Muscle layer of colon (tissue), 2 donors: ENCODE measurements at regions not wholly inside any gene's neighbourhood (a gene's known extent, or its start where the extent isn't known, plus 50 kb on each side); places are given as distances from the start of the nearest gene placed in this dataset.
"Not testable (repeated sequence)": the region's sequence is repeated elsewhere in the genome, so short reads cannot be mapped to it uniquely, and the experiment has no call there.

ENCODE experiments used
- H3K27ac ChIP-seq: one replicate; pipeline ENCODE4 v1.7.0; 2013; ENCODE audit warnings: low read depth, mild to moderate bottlenecking, low read length, moderate library complexity
- H3K27me3 ChIP-seq, 2 donors: one replicate each; pipeline ENCODE4 v1.7.0; 2013; ENCODE audit warnings: low read length in 2 of 2, mild to moderate bottlenecking in 2 of 2; ENCODE audit not compliant: insufficient read depth in 2 of 2, control insufficient read depth in 1 of 2
- H3K36me3 ChIP-seq: one replicate; pipeline ENCODE4 v1.7.0; 2013; ENCODE audit warnings: mild to moderate bottlenecking, low read length; ENCODE audit not compliant: insufficient read depth
- H3K4me1 ChIP-seq: one replicate; pipeline ENCODE4 v1.7.0; 2013; ENCODE audit warnings: mild to moderate bottlenecking, low read length; ENCODE audit not compliant: insufficient read depth
- H3K4me3 ChIP-seq, 2 donors: one replicate each; pipeline ENCODE4 v1.7.0; 2013; ENCODE audit warnings: low read length in 2 of 2, low read depth in 1 of 2, mild to moderate bottlenecking in 1 of 2, moderate library complexity in 1 of 2
- H3K9ac ChIP-seq: one replicate; pipeline ENCODE4 v1.7.0; 2013; ENCODE audit warnings: low read length
- H3K9me3 ChIP-seq: one replicate; pipeline ENCODE4 v1.7.0; 2013; ENCODE audit warnings: mild to moderate bottlenecking, low read length
- donor health status: abdominal sarcoma.
- donor health status: Adenocarcinoma of cecum.

- H3K4me3 ChIP-seq = no peak overlapping the region
- H3K9me3 ChIP-seq = no peaks in the 10 kb centered on the region
- H3K36me3 ChIP-seq = no peaks in the 10 kb centered on the region
Observed at GRCh38 chr3:18090377-18090776, 334.8 kb downstream of the SATB1 start.

GRCh38 chr3:18087988-18088387 is 337.2 kb downstream of the SATB1 start:
- Histone ChIP-seq H3K27me3 (no peaks in the 10 kb centered on the region), H3K27ac (no peak overlapping the region), H3K36me3 (no peaks in the 10 kb centered on the region), H3K4me1 (peaks cover 9% of the 10 kb centered on the region), H3K9me3 (no peaks in the 10 kb centered on the region), H3K4me3 (no peak overlapping the region), H3K9ac (no peak overlapping the region)

More at GRCh38 chr3:18090377-18090776, 334.8 kb downstream of the SATB1 start:
- no peak overlapping the region for H3K27ac ChIP-seq
- peaks cover 9% of the 10 kb centered on the region for H3K4me1 ChIP-seq
- H3K9ac ChIP-seq = no peak overlapping the region
- H3K27me3 ChIP-seq = no peaks in the 10 kb centered on the region

GRCh38 chr3:18086760-18087159 is 338.4 kb downstream of the SATB1 start:
- no peak overlapping the region for H3K27ac ChIP-seq
- H3K27me3 ChIP-seq = no peaks in the 10 kb centered on the region
- no peak overlapping the region for H3K4me3 ChIP-seq
- peaks cover 9% of the 10 kb centered on the region for H3K4me1 ChIP-seq
- H3K36me3 ChIP-seq = no peaks in the 10 kb centered on the region
- H3K9ac ChIP-seq = no peak overlapping the region
- no peaks in the 10 kb centered on the region for H3K9me3 ChIP-seq

- Histone ChIP-seq H3K9me3 (no peaks in the 10 kb centered on the region), H3K36me3 (no peaks in the 10 kb centered on the region), H3K4me3 (no peak overlapping the region), H3K4me1 (peaks cover 9% of the 10 kb centered on the region), H3K27ac (no peak overlapping the region), H3K9ac (no peak overlapping the region), H3K27me3 (no peaks in the 10 kb centered on the region)
Observed at GRCh38 chr3:18086078-18086477, 339.1 kb downstream of the SATB1 start.

DNA sequence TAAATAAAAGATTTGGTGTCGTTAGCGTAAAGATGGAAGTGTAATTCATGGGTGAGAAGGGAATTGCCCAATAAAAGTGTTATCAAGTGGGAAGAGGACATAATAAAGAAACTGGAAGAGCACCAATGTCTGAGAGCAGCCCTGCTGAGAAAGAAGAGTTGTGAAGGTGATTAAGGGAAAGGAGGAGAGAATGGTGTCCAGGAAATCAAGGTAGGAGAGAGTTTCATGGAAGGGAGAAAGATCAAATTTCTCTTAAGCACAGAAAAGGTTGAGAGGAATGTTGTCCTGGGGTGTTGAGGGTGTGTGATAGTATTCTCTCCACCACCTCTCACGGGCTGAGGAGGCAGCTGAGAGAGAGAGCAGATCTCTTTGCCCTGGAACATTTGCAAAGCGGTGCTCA is 339.7 kb downstream of the SATB1 start:
- H3K27ac ChIP-seq = no peak overlapping the region
- H3K27me3 ChIP-seq = no peaks in the 10 kb centered on the region
- peaks cover 8% of the 10 kb centered on the region for H3K4me1 ChIP-seq
- no peaks in the 10 kb centered on the region for H3K9me3 ChIP-seq
- no peaks in the 10 kb centered on the region for H3K36me3 ChIP-seq
- H3K9ac ChIP-seq = no peak overlapping the region
- no peak overlapping the region for H3K4me3 ChIP-seq

DNA sequence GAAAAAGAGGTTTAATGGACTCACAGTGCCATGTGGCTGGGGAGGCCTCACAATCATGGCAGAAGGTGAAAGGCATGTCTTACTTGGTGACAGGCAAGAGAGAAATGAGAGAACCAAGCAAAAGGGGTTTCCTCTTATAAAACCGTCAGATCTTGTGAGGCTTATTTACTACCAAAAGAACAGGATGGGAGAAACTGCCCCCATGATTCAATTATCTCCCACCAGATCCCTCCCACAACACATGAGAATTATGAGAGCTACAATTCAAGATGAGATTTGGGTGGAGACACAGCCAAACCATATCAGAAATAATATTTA is 340.8 kb upstream of the TBC1D5 start:
- H3K4me3 ChIP-seq, H3K36me3 ChIP-seq, H3K9ac ChIP-seq, H3K27me3 ChIP-seq, H3K9me3 ChIP-seq, H3K4me1 ChIP-seq, H3K27ac ChIP-seq: not testable (repeated sequence)

GRCh38 chr3:18082551-18083272 is 340.3 kb upstream of the TBC1D5 start:
- no peaks in the 10 kb centered on the region for H3K9me3 ChIP-seq
- H3K9ac ChIP-seq = no peak overlapping the region
- no peaks in the 10 kb centered on the region for H3K36me3 ChIP-seq
- H3K4me1 ChIP-seq = no peaks in the 10 kb centered on the region
- no peaks in the 10 kb centered on the region for H3K27me3 ChIP-seq
- H3K27ac ChIP-seq = no peak overlapping the region
- no peak overlapping the region for H3K4me3 ChIP-seq

- no peaks in the 10 kb centered on the region for H3K27me3 ChIP-seq
- H3K36me3 ChIP-seq = no peaks in the 10 kb centered on the region
- H3K4me3 ChIP-seq = no peak overlapping the region
- no peak overlapping the region for H3K27ac ChIP-seq
- no peaks in the 10 kb centered on the region for H3K9me3 ChIP-seq
- H3K4me1 ChIP-seq = no peaks in the 10 kb centered on the region
- H3K9ac ChIP-seq = no peak overlapping the region
Observed at GRCh38 chr3:18080198-18080689, 337.8 kb upstream of the TBC1D5 start.

- Histone ChIP-seq H3K36me3 (no peaks in the 10 kb centered on the region), H3K4me3 (no peak overlapping the region), H3K27ac (no peak overlapping the region), H3K9ac (no peak overlapping the region), H3K9me3 (no peaks in the 10 kb centered on the region), H3K4me1 (no peaks in the 10 kb centered on the region), H3K27me3 (no peaks in the 10 kb centered on the region)
Observed at GRCh38 chr3:18079739-18080138, 337.3 kb upstream of the TBC1D5 start.

DNA sequence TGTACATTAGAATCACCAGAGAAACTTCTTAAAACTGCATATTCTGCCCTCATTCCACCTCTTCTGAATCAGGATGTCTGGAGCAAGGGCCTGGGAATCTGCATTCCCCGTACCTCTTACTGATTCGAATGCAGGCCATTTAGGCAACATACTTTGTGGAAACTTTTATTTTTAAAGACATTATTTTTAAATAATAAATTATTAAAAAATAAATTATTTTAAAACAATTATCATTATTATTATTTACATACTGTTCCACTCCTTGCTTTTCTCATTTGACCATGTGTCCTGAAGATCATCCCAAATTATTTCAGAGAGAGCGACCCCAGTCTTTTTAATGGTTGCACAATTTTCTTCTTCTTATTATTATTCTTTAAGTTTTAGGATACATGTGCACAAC is 336.6 kb upstream of the TBC1D5 start:
- Histone ChIP-seq H3K9ac (no peak overlapping the region), H3K4me1 (no peaks in the 10 kb centered on the region), H3K36me3 (no peaks in the 10 kb centered on the region), H3K27me3 (no peaks in the 10 kb centered on the region), H3K9me3 (no peaks in the 10 kb centered on the region), H3K4me3 (no peak overlapping the region), H3K27ac (no peak overlapping the region)

DNA sequence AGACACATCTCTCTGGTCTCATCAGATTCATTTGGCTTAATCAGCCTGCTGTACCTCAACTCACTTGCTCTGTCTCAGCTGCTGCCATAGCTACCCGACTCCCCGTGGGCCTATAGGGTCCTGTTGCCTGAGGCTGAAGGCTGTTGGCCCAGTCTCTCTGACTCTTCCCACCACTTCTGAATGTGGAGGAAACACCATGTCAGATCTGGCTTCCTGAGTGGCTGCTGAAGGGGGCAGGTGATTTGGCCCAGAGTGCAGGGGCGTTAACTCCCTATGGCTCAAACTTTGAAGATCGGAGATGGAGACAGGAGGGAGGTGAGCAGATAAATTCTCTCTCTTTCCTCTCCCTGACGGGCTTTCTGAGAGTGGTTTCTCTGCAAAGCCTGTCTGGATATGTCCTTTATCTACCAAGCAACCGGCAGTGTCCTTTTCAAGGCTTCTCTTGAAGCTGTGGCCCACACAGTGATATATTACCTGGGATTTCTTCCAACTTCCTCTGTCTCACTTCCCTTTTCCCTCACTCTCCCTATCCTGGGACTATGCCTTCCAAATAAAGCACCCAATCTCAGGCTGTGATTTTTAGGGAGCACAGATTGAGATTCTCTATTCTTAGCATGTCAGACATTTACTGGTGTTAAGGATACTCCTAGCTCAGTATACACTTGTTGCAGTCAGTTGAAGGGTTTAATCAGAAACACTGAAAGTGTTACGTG is 334.9 kb upstream of the TBC1D5 start:
- no peaks in the 10 kb centered on the region for H3K36me3 ChIP-seq

DNA sequence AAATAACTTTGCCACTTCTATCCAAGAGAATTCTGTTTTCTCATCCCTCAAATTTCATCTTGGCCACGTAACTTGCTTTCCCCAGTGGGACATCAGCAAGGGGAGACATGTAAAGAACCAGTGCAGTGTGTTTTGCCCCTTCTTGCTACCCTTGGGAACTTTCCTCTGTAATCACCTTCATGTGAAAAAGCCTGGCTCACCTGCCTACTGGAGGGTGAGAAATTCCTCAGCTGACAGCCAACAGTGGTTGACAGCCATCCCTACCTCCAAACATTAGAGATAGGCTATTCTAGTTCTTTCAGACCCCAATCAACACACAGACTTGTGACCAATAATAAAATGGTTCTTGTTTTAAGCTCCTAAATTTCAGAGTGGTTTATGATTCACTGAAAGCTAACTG is 333.9 kb upstream of the TBC1D5 start:
- no peaks in the 10 kb centered on the region for H3K9me3 ChIP-seq
- H3K36me3 ChIP-seq = no peaks in the 10 kb centered on the region

More for the DNA sequence above, 334.9 kb upstream of the TBC1D5 start:
- Histone ChIP-seq H3K27me3 (no peaks in the 10 kb centered on the region), H3K9ac (no peak overlapping the region), H3K4me1 (no peaks in the 10 kb centered on the region), H3K4me3 (no peak overlapping the region), H3K9me3 (no peaks in the 10 kb centered on the region), H3K27ac (no peak overlapping the region)

More for the DNA sequence above, 333.9 kb upstream of the TBC1D5 start:
- H3K4me1 ChIP-seq = no peaks in the 10 kb centered on the region
- no peak overlapping the region for H3K4me3 ChIP-seq
- no peak overlapping the region for H3K27ac ChIP-seq
- H3K9ac ChIP-seq = no peak overlapping the region
- no peaks in the 10 kb centered on the region for H3K27me3 ChIP-seq
